Spinal cord (tissue), 9 donors: ENCODE measurements at regions not wholly inside any gene's neighbourhood (a gene's known extent, or its start where the extent isn't known, plus 50 kb on each side); places are given as distances from the start of the nearest gene placed in this dataset.
A peak's percentile ranks its signal among the peaks of the same experiment; 100 is the strongest.

Experiments
- DNase-seq, 6 donors: peaks; one replicate each; pipeline versions ENCODE4 v3.0.0 to v3.0.0-alpha.2; 2013 to 2015; ENCODE audit warnings: low spot score in 6 of 6, low read depth in 4 of 6
- H3K27ac ChIP-seq: one replicate; pipeline ENCODE4 v1.5.1; 2013; ENCODE audit warnings: low read depth, low read length, control low read depth
- H3K27me3 ChIP-seq: one replicate; pipeline ENCODE4 v1.6.1; 2013; ENCODE audit warnings: low read length; ENCODE audit not compliant: control insufficient read depth, insufficient read depth
- H3K36me3 ChIP-seq: one replicate; pipeline ENCODE4 v1.6.1; 2013; ENCODE audit warnings: low read length; ENCODE audit not compliant: control insufficient read depth, insufficient read depth
- H3K4me1 ChIP-seq: one replicate; pipeline ENCODE4 v1.6.1; 2013; ENCODE audit warnings: low read length; ENCODE audit not compliant: control insufficient read depth, insufficient read depth
- H3K4me3 ChIP-seq: one replicate; pipeline ENCODE4 v1.5.1; 2013; ENCODE audit warnings: low read depth, low read length, control low read depth
- H3K9me3 ChIP-seq: one replicate; pipeline ENCODE4 v1.6.1; 2013; ENCODE audit warnings: low read length; ENCODE audit not compliant: control insufficient read depth, insufficient read depth
- WGBS: methylation state at CpG from one replicate; pipeline ENCODE4 v1.1.5; 2013; ENCODE audit warnings: missing lambda C conversion rate; ENCODE audit not compliant: insufficient coverage; 5-methylcytosine and 5-hydroxymethylcytosine counted together
- donor health status: healthy.

DNA sequence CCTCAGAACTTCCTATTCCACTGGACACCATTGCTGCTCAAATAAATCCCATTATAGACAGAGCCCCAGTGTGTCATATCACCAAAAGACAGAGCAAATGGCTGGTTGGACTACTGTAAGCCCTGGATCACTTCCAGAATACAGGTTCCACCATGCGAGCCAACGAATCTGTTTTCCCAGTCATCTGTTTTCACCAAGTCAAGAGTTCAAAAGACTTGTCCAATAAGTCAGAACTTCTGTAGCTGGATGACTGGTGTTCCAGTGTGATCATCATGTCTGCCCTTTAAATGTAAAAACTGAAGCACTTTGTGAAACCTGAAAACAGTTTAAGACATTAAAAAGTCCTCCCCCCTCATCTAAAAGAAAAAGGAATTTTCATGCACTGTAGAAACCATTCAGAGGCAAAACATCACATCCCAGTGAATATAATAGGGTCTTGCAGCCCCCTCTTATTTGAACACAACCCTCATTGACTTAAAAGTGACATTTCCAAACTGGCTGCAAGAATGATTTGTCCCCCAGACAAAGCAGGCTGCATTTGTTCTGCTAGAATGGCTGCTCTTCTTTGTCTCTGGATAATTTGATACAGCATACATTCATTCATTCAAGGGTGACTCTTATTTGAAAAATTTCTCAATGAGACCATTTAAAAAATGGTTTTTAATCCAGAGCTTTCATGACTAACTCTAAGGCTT, 64.6 kb upstream of the TANC1 start:
- Histone ChIP-seq H3K36me3 (no peaks in the 10 kb centered on the region), H3K27ac (peak overlapping the region; percentile 47), H3K4me3 (no peak overlapping the region), H3K27me3 (peaks cover 4% of the 10 kb centered on the region), H3K4me1 (peaks cover 9% of the 10 kb centered on the region), H3K9me3 (no peaks in the 10 kb centered on the region)
- DNase-seq: peak in 2 of 6 donors; percentile 45 to 49
- 46% methylated on average over 2 of the region's 2 CpGs for WGBS

DNA sequence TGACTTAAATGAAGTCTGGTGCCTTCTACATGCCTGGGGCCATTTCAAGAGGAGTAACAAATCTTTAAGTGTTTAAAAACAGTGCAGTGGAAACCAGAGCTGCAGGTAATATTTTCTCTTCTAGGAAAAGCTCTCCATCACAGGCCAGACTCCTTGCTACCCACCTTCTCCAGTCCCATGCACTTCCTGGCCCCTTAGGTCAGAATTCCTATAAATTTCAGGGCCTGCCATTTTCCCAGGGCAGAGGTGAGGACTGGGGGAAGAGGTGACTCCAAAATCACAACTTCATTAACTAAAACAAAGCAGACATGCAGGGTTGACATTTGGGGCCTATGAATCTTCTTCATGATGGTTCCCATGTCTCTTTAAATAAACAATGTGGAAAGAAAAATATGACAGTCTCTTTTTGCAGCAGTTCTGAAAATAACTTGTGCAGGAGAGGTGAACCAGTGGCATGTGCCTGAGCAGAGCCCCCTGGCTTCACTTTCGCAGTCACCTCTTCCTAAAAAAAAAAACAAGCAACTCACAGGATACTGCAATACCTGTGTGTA, 63.7 kb upstream of the TANC1 start:
- Histone ChIP-seq H3K4me3 (no peak overlapping the region), H3K4me1 (peaks cover 9% of the 10 kb centered on the region), H3K9me3 (no peaks in the 10 kb centered on the region), H3K36me3 (no peaks in the 10 kb centered on the region), H3K27ac (peak overlapping the region; percentile 71), H3K27me3 (peaks cover 4% of the 10 kb centered on the region)
- no CpG with 5 or more reads among the region's 1 CpG for WGBS
- no peak for DNase-seq

DNA sequence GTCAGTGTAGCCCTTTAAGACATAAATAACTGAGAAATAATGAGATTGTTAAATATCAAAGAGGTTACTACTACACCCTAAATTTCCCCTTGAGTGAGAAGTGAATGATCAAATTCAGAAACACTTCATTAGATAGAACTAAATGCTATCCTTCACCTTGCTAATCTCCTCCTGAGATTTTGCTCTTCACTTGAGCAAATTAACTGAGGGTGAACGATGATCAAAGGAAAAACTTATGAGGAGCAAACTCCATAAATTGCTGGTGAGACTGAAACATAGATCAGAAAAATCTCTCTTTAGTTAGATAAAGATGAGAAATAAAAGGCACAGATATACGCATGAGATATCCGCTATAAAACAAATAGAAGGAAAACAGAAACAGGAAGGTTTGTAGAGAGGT, 63.1 kb upstream of the TANC1 start:
- peak in 1 of 6 donors; percentile 23 for DNase-seq
- peaks cover 6% of the 10 kb centered on the region for H3K27me3 ChIP-seq
- no peaks in the 10 kb centered on the region for H3K36me3 ChIP-seq
- no peak overlapping the region for H3K4me3 ChIP-seq
- H3K27ac ChIP-seq: peak overlapping the region; percentile 25
- peaks cover 9% of the 10 kb centered on the region for H3K4me1 ChIP-seq
- WGBS: 100% methylated on average over 1 of the region's 3 CpGs
- H3K9me3 ChIP-seq: no peaks in the 10 kb centered on the region

DNA sequence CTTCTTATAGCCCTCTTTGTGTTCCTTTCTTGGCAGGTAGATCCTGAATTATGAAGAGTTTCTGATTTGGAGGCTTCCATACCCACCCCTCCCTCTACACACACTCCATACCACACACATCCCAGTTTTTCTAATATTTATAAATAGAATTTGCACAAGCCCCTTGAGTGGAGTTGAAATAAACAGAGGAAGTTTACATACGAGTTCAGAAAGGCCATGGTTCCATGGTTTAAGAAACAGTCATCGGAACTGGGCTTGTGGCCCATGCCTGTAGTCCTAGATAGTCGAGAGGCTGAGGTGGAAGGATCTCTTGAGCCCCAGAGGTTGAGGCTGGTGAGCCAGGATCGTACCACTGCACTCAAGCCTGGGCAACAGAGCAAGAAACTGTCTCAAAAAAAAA, 62.7 kb upstream of the TANC1 start:
- WGBS: 88% methylated on average over 3 of the region's 4 CpGs
- no peaks in the 10 kb centered on the region for H3K36me3 ChIP-seq
- no peak overlapping the region for H3K4me3 ChIP-seq
- no peak for DNase-seq
- H3K4me1 ChIP-seq: peaks cover 9% of the 10 kb centered on the region
- peaks cover 8% of the 10 kb centered on the region for H3K27me3 ChIP-seq
- H3K9me3 ChIP-seq: no peaks in the 10 kb centered on the region
- peak overlapping the region; percentile 25 for H3K27ac ChIP-seq

DNA sequence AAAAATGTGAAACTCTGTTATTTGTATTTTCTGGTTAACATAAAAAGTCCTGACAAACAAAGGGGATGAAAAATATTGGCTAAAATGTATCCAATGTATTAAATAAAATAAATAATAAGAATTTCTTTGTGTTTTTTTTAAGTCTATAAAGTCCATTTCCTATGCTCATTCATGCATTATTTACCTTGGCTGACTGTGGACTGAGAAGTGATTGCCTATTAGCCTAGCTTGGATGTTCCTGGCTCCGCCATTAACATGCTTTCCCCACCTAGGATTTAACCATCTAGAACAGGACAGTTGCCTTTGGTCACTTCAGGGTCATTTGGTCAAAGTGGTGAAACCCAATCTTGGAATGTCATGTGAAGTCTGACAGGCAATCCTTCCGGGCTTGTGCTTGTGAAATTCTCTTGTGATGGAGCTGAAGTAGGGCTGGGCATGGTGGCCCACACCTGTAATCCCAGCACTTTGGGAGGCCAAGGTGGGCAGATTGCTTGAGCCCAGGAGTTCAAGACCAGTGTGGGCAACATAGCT, 60.4 kb upstream of the TANC1 start:
- Histone ChIP-seq H3K4me3 (no peak overlapping the region), H3K4me1 (peaks cover 6% of the 10 kb centered on the region), H3K9me3 (no peaks in the 10 kb centered on the region), H3K36me3 (no peaks in the 10 kb centered on the region), H3K27me3 (peaks cover 13% of the 10 kb centered on the region), H3K27ac (no peak overlapping the region)
- DNase-seq: no peak
- WGBS: 100% methylated on average over 1 of the region's 2 CpGs

DNA sequence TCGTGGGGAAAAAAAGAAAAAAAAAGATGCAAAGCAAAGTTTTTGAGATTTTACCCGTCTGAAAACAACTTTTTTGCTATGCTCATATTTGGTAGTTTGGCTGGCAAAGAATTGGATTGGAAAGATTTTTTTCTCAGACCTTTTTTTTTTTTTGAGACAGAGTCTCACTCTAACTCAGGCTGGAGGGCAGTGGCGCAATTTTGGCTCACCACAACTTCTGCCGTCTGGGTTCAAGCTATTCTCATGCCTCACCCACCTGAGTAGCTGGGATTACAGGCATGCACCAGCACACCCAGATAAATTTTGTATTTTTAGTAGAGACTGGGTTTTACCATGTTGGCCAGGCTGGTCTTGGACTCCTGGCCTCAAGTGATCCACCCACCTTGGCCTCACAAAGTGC, 56.3 kb upstream of the TANC1 start:
- 70% methylated on average over 2 of the region's 4 CpGs for WGBS
- Histone ChIP-seq H3K27ac (no peak overlapping the region), H3K9me3 (no peaks in the 10 kb centered on the region), H3K4me3 (no peak overlapping the region), H3K4me1 (no peaks in the 10 kb centered on the region), H3K36me3 (no peaks in the 10 kb centered on the region), H3K27me3 (peaks cover 13% of the 10 kb centered on the region)
- no peak for DNase-seq

DNA sequence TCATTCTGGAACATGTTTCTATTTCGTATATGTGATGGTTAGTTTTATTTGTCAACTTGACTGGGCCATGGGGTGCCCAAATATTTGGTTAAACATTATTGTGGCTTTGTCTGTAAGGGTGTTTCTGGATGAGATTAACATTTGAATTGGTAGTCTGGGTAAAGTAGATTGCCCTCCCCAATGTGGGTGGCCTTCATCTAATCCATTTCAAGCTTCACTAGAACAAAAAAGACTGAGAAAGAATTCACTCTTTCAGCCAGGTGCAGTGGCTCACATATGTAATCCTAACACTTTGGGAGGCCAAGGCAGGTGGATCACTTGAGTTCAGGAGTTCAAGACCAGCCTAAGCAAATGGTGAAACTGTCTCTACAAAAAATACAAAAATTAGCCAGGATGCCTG, 55.7 kb upstream of the TANC1 start:
- Histone ChIP-seq H3K27me3 (peaks cover 13% of the 10 kb centered on the region), H3K9me3 (no peaks in the 10 kb centered on the region), H3K4me3 (no peak overlapping the region), H3K36me3 (no peaks in the 10 kb centered on the region), H3K27ac (no peak overlapping the region), H3K4me1 (no peaks in the 10 kb centered on the region)
- WGBS: no CpG with 5 or more reads among the region's 1 CpG
- DNase-seq: no peak

DNA sequence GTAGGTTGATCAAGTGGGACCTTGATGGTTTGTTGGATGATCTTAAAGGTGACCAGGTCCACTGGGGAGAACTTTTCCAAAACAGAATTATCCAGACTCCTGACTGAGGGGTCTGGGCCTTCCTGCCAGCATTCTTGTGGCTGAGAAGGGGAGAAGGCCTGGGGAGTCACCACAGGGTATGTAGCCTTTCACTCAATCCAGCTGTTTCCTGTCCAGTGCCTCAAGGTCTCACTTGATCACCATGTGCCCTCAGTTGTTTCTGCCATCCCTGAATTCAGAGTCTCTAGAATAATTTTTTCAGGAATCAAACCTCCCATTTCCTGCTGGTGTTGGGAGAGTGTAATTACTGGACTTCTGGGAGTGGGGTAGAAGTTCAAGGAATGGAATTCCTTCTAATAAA, 54.4 kb upstream of the TANC1 start:
- H3K4me3 ChIP-seq: no peak overlapping the region
- H3K27me3 ChIP-seq: peaks cover 13% of the 10 kb centered on the region
- DNase-seq: no peak
- no peak overlapping the region for H3K27ac ChIP-seq
- H3K4me1 ChIP-seq: no peaks in the 10 kb centered on the region
- no peaks in the 10 kb centered on the region for H3K9me3 ChIP-seq
- H3K36me3 ChIP-seq: no peaks in the 10 kb centered on the region

DNA sequence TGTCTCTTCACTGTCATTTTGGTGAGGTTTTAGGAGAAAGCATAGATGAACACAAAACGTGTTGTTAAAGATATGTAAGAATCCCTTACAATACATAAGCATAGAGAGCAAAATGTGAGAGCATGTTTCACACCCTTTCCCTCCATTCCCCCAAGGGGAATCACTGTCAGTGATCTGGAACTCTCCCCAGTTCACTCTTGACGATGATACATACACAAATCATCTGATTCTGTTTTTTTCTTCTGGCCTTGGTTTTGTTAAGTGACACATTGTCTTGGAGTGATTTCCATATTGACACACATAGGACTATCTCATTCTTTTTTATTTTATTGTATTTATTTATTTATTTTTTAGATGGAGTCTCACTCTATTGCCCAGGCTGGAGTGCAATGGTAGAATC, 53.7 kb upstream of the TANC1 start:
- DNase-seq: no peak
- H3K9me3 ChIP-seq: no peaks in the 10 kb centered on the region
- peaks cover 13% of the 10 kb centered on the region for H3K27me3 ChIP-seq
- no peak overlapping the region for H3K27ac ChIP-seq
- H3K4me3 ChIP-seq: no peak overlapping the region
- no peaks in the 10 kb centered on the region for H3K36me3 ChIP-seq
- WGBS: no CpG with 5 or more reads among the region's 2 CpGs
- H3K4me1 ChIP-seq: no peaks in the 10 kb centered on the region

DNA sequence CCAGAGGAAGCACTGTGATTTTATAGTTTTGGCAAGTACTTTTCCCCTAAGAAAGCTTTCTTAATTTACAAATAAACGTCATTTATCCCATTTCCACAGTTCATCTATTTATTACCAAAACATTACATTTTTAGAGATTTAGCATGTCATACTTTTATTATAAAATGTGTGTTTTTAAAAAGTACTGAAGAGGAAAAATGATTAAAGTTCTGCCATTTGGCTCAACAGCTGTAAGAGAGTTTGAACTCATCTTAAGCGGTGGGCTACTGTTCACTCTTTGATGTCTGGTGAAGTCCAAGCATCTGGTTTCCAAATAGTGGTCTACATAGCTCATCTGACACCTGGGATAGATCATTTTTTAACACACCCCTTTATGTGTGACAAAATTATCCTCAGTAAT, 51.3 kb upstream of the TANC1 start:
- Histone ChIP-seq H3K4me3 (no peak overlapping the region), H3K4me1 (no peaks in the 10 kb centered on the region), H3K27me3 (peaks cover 9% of the 10 kb centered on the region), H3K9me3 (no peaks in the 10 kb centered on the region), H3K27ac (no peak overlapping the region), H3K36me3 (no peaks in the 10 kb centered on the region)
- DNase-seq: no peak
- WGBS: no CpG with 5 or more reads among the region's 2 CpGs
